CD14-positive monocyte (primary cell): ENCODE measurements at regions not wholly inside any gene's neighbourhood (a gene's known extent, or its start where the extent isn't known, plus 50 kb on each side); places are given as distances from the start of the nearest gene placed in this dataset.

Experiments used
- DNase-seq, 3 donors: peaks; one replicate each; pipeline ENCODE4 v3.0.0-alpha.2; 2011 to 2022
- H2AFZ ChIP-seq: 2 replicates; pipeline ENCODE4 v1.6.0; 2012; ENCODE audit warnings: mild to moderate bottlenecking, low read depth, low read length, inconsistent platforms; ENCODE audit not compliant: insufficient read depth, poor library complexity, severe bottlenecking
- H3K27ac ChIP-seq, 2 donors: 1 replicate in 1 of 2; 2 replicates in 1 of 2; pipeline ENCODE4 v1.5.1; 2012 to 2013; ENCODE audit warnings: low read length in 2 of 2, control low read depth in 1 of 2, inconsistent platforms in 1 of 2, low read depth in 1 of 2, mild to moderate bottlenecking in 1 of 2
- H3K27me3 ChIP-seq, 2 donors: one replicate each; pipeline versions ENCODE4 v1.6.0 to v1.6.1; 2011 to 2013; ENCODE audit warnings: low read length in 2 of 2; ENCODE audit not compliant: control insufficient read depth in 2 of 2, insufficient read depth in 2 of 2
- H3K36me3 ChIP-seq, 2 donors: replicated peaks in 1 of 2; 1 replicate in 1 of 2; 2 replicates in 1 of 2; pipeline versions ENCODE4 v1.5.1 to v1.6.1; 2012 to 2013; ENCODE audit warnings: low read length in 2 of 2, control low read depth in 1 of 2, inconsistent platforms in 1 of 2, mild to moderate bottlenecking in 1 of 2; ENCODE audit not compliant: insufficient read depth in 2 of 2, control insufficient read depth in 1 of 2
- H3K4me1 ChIP-seq, 2 donors: 1 replicate in 1 of 2; 2 replicates in 1 of 2; pipeline versions ENCODE4 v1.5.1 to v1.6.1; 2012 to 2013; ENCODE audit warnings: low read length in 2 of 2, control low read depth in 1 of 2, inconsistent platforms in 1 of 2, mild to moderate bottlenecking in 1 of 2, moderate library complexity in 1 of 2; ENCODE audit not compliant: insufficient read depth in 2 of 2, control insufficient read depth in 1 of 2
- H3K4me2 ChIP-seq: replicated peaks from 2 replicates; pipeline ENCODE3; 2012; ENCODE audit warnings: low read length, moderate library complexity, mild to moderate bottlenecking; ENCODE audit not compliant: poor library complexity, severe bottlenecking; ENCODE audit errors: extremely low read depth
- H3K4me3 ChIP-seq, 3 experiments: fragments of 200-600 bp in 1 of 3; sonication (generic) in 1 of 3; replicated peaks in 1 of 3; 1 replicate in 2 of 3; 2 replicates in 1 of 3; pipeline ENCODE4 v1.5.1; 2011 to 2013; ENCODE audit warnings: low read length in 3 of 3, mild to moderate bottlenecking in 3 of 3, control low read depth in 2 of 3, low read depth in 2 of 3, inconsistent platforms in 1 of 3, moderate library complexity in 1 of 3
- H3K79me2 ChIP-seq: 2 replicates; pipeline ENCODE4 v1.6.0; 2012; ENCODE audit warnings: mild to moderate bottlenecking, control low read depth, inconsistent platforms, low read length, moderate library complexity; ENCODE audit not compliant: insufficient read depth
- H3K9ac ChIP-seq: 2 replicates; pipeline ENCODE4 v1.6.0; 2017; ENCODE audit warnings: low read length, mild to moderate bottlenecking; ENCODE audit not compliant: insufficient read depth, poor library complexity, severe bottlenecking
- H3K9me3 ChIP-seq, 2 donors: replicated peaks in 1 of 2; 1 replicate in 1 of 2; 2 replicates in 1 of 2; pipeline versions ENCODE4 v1.5.1 to v1.6.1; 2012 to 2013; ENCODE audit warnings: low read length in 2 of 2, control low read depth in 1 of 2; ENCODE audit not compliant: control insufficient read depth in 1 of 2, insufficient read depth in 1 of 2
- H4K20me1 ChIP-seq: 2 replicates; pipeline ENCODE4 v1.6.0; 2012; ENCODE audit warnings: mild to moderate bottlenecking, low read length, control low read depth, moderate library complexity; ENCODE audit not compliant: insufficient read depth
- H3K27ac Mint-ChIP-seq, 7 donors: one replicate each; pipeline ENCODE4 v1.8.0; 2020; ENCODE audit warnings: mild to moderate bottlenecking in 7 of 7, mixed read lengths in 7 of 7, moderate library complexity in 6 of 7, inconsistent platforms in 2 of 7
- H3K27me3 Mint-ChIP-seq, 3 donors: one replicate each; pipeline ENCODE4 v1.8.0; 2021 to 2022; ENCODE audit warnings: low read depth in 3 of 3, mild to moderate bottlenecking in 3 of 3, mixed read lengths in 3 of 3, moderate library complexity in 3 of 3, inconsistent platforms in 1 of 3
- H3K36me3 Mint-ChIP-seq, 2 donors: one replicate each; pipeline ENCODE4 v1.8.0; 2020; ENCODE audit warnings: mixed read lengths in 2 of 2, inconsistent platforms in 1 of 2, mild to moderate bottlenecking in 1 of 2
- H3K4me1 Mint-ChIP-seq: one replicate; pipeline ENCODE4 v1.8.0; 2020; ENCODE audit warnings: mild to moderate bottlenecking, mixed read lengths
- H3K4me3 Mint-ChIP-seq, 2 donors: one replicate each; pipeline ENCODE4 v1.8.0; 2020; ENCODE audit warnings: mild to moderate bottlenecking in 2 of 2, mixed read lengths in 2 of 2, moderate library complexity in 1 of 2
- H3K9me3 Mint-ChIP-seq, 7 donors: one replicate each; pipeline ENCODE4 v1.8.0; 2020 to 2022; ENCODE audit warnings: mixed read lengths in 7 of 7, mild to moderate bottlenecking in 6 of 7, moderate library complexity in 6 of 7, inconsistent platforms in 2 of 7
- WGBS: methylation state at CpG from one replicate; pipeline ENCODE4 v1.1.5; 2013; ENCODE audit warnings: missing lambda C conversion rate; ENCODE audit not compliant: insufficient coverage; 5-methylcytosine and 5-hydroxymethylcytosine counted together
- intact Hi-C, 2 donors: fragments of 100-400 bp; cut with micrococcal nuclease; formaldehyde crosslinking; loops; one replicate each; pipeline versions ENCODE4 v1.15.0 to v1.15.1; 2023
- TF ChIP-seq, protein P1 (sequence below): fragments of 200-600 bp; IDR thresholded peaks from one replicate; pipeline ENCODE4 v1.8.0; 2022; ENCODE audit warnings: antibody characterized with exemption, mild to moderate bottlenecking

- no peak overlapping the region for H3K27ac ChIP-seq
- no peak overlapping the region for H3K9ac ChIP-seq
- no peak for DNase-seq
- no peak overlapping the region for H3K4me3 ChIP-seq
- H3K4me2 ChIP-seq: no peak overlapping the region
- TF ChIP-seq, protein P1, sequence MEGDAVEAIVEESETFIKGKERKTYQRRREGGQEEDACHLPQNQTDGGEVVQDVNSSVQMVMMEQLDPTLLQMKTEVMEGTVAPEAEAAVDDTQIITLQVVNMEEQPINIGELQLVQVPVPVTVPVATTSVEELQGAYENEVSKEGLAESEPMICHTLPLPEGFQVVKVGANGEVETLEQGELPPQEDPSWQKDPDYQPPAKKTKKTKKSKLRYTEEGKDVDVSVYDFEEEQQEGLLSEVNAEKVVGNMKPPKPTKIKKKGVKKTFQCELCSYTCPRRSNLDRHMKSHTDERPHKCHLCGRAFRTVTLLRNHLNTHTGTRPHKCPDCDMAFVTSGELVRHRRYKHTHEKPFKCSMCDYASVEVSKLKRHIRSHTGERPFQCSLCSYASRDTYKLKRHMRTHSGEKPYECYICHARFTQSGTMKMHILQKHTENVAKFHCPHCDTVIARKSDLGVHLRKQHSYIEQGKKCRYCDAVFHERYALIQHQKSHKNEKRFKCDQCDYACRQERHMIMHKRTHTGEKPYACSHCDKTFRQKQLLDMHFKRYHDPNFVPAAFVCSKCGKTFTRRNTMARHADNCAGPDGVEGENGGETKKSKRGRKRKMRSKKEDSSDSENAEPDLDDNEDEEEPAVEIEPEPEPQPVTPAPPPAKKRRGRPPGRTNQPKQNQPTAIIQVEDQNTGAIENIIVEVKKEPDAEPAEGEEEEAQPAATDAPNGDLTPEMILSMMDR: no peak
- no peak overlapping the region for H2AFZ ChIP-seq
- no peaks in the 10 kb centered on the region for H3K9me3 ChIP-seq
- no peaks in the 10 kb centered on the region for H3K36me3 ChIP-seq
- no peaks in the 10 kb centered on the region for H3K79me2 ChIP-seq
- no peak overlapping the region for H3K27ac Mint-ChIP-seq
- H3K4me1 ChIP-seq: no peaks in the 10 kb centered on the region
- H3K27me3 Mint-ChIP-seq: peaks cover 3 to 9% (median 6%) of the 10 kb centered on the region in 3 donors
- WGBS: no CpG with 5 or more reads among the region's 1 CpG
- intact Hi-C loops: no loop called here
- H3K36me3 Mint-ChIP-seq: no peaks in the 10 kb centered on the region
- H4K20me1 ChIP-seq: no peaks in the 10 kb centered on the region
- H3K9me3 Mint-ChIP-seq: peaks cover 6 to 25% (median 11%) of the 10 kb centered on the region in 7 donors
- no peaks in the 10 kb centered on the region for H3K27me3 ChIP-seq
- no peaks in the 10 kb centered on the region for H3K4me1 Mint-ChIP-seq
- no peak overlapping the region for H3K4me3 Mint-ChIP-seq
Observed at GRCh38 chr16:55999683-56000082, 124.5 kb upstream of the CES5A start.

- H3K36me3 ChIP-seq: no peaks in the 10 kb centered on the region
- no peak overlapping the region for H3K27ac ChIP-seq
- no peak overlapping the region for H3K4me3 ChIP-seq
- no peak overlapping the region for H3K4me2 ChIP-seq
- no peaks in the 10 kb centered on the region for H3K79me2 ChIP-seq
- no CpG with 5 or more reads among the region's 3 CpGs for WGBS
- no peaks in the 10 kb centered on the region for H3K27me3 ChIP-seq
- peaks cover 0 to 9% of the 10 kb centered on the region in 2 donors for H3K9me3 ChIP-seq
- intact Hi-C loops: no loop called here
- H4K20me1 ChIP-seq: no peaks in the 10 kb centered on the region
- no peaks in the 10 kb centered on the region for H3K4me1 Mint-ChIP-seq
- H3K4me1 ChIP-seq: no peaks in the 10 kb centered on the region
- TF ChIP-seq, protein P1: no peak
- H3K9ac ChIP-seq: no peak overlapping the region
- no peaks in the 10 kb centered on the region for H3K36me3 Mint-ChIP-seq
- DNase-seq: no peak
- H3K27ac Mint-ChIP-seq: no peak overlapping the region
- no peak overlapping the region for H2AFZ ChIP-seq
- H3K9me3 Mint-ChIP-seq: peaks cover 3 to 14% (median 7%) of the 10 kb centered on the region in 7 donors
- H3K27me3 Mint-ChIP-seq: peaks cover 2 to 13% (median 6%) of the 10 kb centered on the region in 3 donors
- no peak overlapping the region for H3K4me3 Mint-ChIP-seq
Observed at GRCh38 chr16:55993088-55993487, 117.9 kb upstream of the CES5A start.
